Esophagus muscularis mucosa (tissue), 3 donors: ENCODE measurements at regions not wholly inside any gene's neighbourhood (a gene's known extent, or its start where the extent isn't known, plus 50 kb on each side); places are given as distances from the start of the nearest gene placed in this dataset.

Experiments
- CTCF ChIP-seq, 3 experiments: fragments of 200-600 bp in 2 of 3; fragments of 450-650 bp in 1 of 3; sonication (generic) in 2 of 3; IDR thresholded peaks; one replicate each; pipeline ENCODE4 v1.5.1; 2017 to 2019; ENCODE audit warnings: antibody characterized with exemption in 3 of 3, mild to moderate bottlenecking in 2 of 3, moderate library complexity in 1 of 3
- POLR2A ChIP-seq: fragments of 450-650 bp; IDR thresholded peaks from one replicate; pipeline ENCODE4 v1.6.1; 2017; ENCODE audit warnings: antibody characterized with exemption, moderate library complexity, mild to moderate bottlenecking, low read depth
- POLR2AphosphoS5 ChIP-seq, 2 donors: sonication (generic); formaldehyde crosslinking; IDR thresholded peaks; one replicate each; pipeline ENCODE4 v1.6.1; 2017; ENCODE audit warnings: antibody characterized with exemption in 2 of 2

DNA sequence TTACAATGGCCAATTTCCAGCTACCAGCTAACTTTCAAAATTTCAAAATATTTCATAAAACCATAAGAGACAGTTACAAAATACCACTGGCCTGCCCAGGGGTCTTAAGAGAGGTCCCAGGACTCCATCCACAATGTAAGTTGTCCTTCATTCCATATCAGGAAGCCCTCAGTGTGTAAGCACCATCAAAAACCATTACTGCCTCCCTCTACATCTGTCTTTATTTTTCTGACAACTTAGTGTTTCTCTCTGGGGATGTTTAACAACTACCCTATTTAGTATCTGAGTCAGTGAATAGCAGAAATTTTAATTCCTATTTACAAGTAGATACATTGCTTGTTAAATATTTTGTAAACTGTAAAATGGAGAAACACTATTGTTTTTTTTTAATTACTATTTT is 339.3 kb upstream of the ADAMTS5 start:
- TF ChIP-seq CTCF (IDR thresholded peaks at IDR 0.05) (no peak), POLR2A (no peak), POLR2AphosphoS5 (IDR thresholded peaks at IDR 0.05) (no peak)
